H9 (cell line): ENCODE measurements at regions not wholly inside any gene's neighbourhood (a gene's known extent, or its start where the extent isn't known, plus 50 kb on each side); places are given as distances from the start of the nearest gene placed in this dataset.

Source experiments
- DNase-seq: peaks from one replicate; pipeline ENCODE4 v3.0.0-alpha.2; 2017
- H2AFZ ChIP-seq: one replicate; pipeline ENCODE4 v1.6.1; 2013; ENCODE audit warnings: mild to moderate bottlenecking, low read length, control low read depth, moderate library complexity
- H2AK5ac ChIP-seq: 2 replicates; pipeline ENCODE4 v1.6.1; 2013; ENCODE audit warnings: low read length, control low read depth, mixed read lengths; ENCODE audit not compliant: insufficient read length
- H2BK120ac ChIP-seq: one replicate; pipeline ENCODE4 v1.6.1; 2013; ENCODE audit warnings: low read depth, mild to moderate bottlenecking, low read length, control low read depth, inconsistent platforms; ENCODE audit not compliant: poor library complexity, severe bottlenecking
- H2BK12ac ChIP-seq: 2 replicates; pipeline ENCODE4 v1.6.1; 2013; ENCODE audit warnings: low read length, control low read depth, mixed read lengths, low read depth; ENCODE audit not compliant: insufficient read length
- H2BK15ac ChIP-seq: 2 replicates; pipeline ENCODE4 v1.6.1; 2013; ENCODE audit warnings: low read depth, low read length, control low read depth
- H2BK20ac ChIP-seq: one replicate; pipeline ENCODE4 v1.6.1; 2013; ENCODE audit warnings: low read depth, mild to moderate bottlenecking, low read length, control low read depth, inconsistent platforms; ENCODE audit not compliant: poor library complexity, severe bottlenecking
- H2BK5ac ChIP-seq: 2 replicates; pipeline ENCODE4 v1.6.1; 2013; ENCODE audit warnings: low read length, control low read depth, mixed read lengths; ENCODE audit not compliant: insufficient read length
- H3K14ac ChIP-seq: 2 replicates; pipeline ENCODE4 v1.6.1; 2013; ENCODE audit warnings: low read length, control low read depth; ENCODE audit not compliant: insufficient read depth
- H3K18ac ChIP-seq: 2 replicates; pipeline ENCODE4 v1.6.1; 2013; ENCODE audit warnings: low read depth, mild to moderate bottlenecking, mixed read lengths, low read length, control low read depth; ENCODE audit not compliant: insufficient read length
- H3K23ac ChIP-seq: 2 replicates; pipeline ENCODE4 v1.6.1; 2013; ENCODE audit warnings: low read length, control low read depth, mixed read lengths, low read depth; ENCODE audit not compliant: insufficient read length
- H3K23me2 ChIP-seq: 2 replicates; pipeline ENCODE4 v1.6.1; 2013; ENCODE audit warnings: low read depth, mild to moderate bottlenecking, mixed read lengths, low read length, control low read depth; ENCODE audit not compliant: insufficient read length, poor library complexity, severe bottlenecking
- H3K27ac ChIP-seq: 2 replicates; pipeline ENCODE4 v1.5.1; 2013; ENCODE audit warnings: low read length, control low read depth, mixed read lengths, low read depth; ENCODE audit not compliant: insufficient read length
- H3K27me3 ChIP-seq: 2 replicates; pipeline ENCODE4 v1.6.1; 2013; ENCODE audit warnings: low read length, control low read depth, inconsistent platforms; ENCODE audit not compliant: insufficient read depth
- H3K4ac ChIP-seq: 2 replicates; pipeline ENCODE4 v1.6.1; 2013; ENCODE audit warnings: low read depth, mild to moderate bottlenecking, control low read depth, inconsistent platforms, low read length, moderate library complexity
- H3K4me1 ChIP-seq: 2 replicates; pipeline ENCODE4 v1.6.1; 2013; ENCODE audit warnings: low read length, control low read depth, inconsistent platforms; ENCODE audit not compliant: insufficient read depth
- H3K4me2 ChIP-seq: 2 replicates; pipeline ENCODE4 v1.6.1; 2013; ENCODE audit warnings: low read length, control low read depth, mixed read lengths; ENCODE audit not compliant: insufficient read length, insufficient read depth
- H3K56ac ChIP-seq: 2 replicates; pipeline ENCODE4 v1.6.1; 2013; ENCODE audit warnings: low read depth, mild to moderate bottlenecking, mixed read lengths, low read length, control low read depth; ENCODE audit not compliant: insufficient read length
- H3K79me1 ChIP-seq: 2 replicates; pipeline ENCODE4 v1.6.1; 2013; ENCODE audit warnings: low read depth, mild to moderate bottlenecking, moderate library complexity, low read length, control low read depth, inconsistent platforms; ENCODE audit not compliant: insufficient read depth, poor library complexity, severe bottlenecking
- H3K79me2 ChIP-seq: 2 replicates; pipeline ENCODE4 v1.6.1; 2013; ENCODE audit warnings: low read length, control low read depth, inconsistent platforms; ENCODE audit not compliant: insufficient read depth
- H3K9ac ChIP-seq: 2 replicates; pipeline ENCODE4 v1.6.1; 2013; ENCODE audit warnings: low read length, control low read depth, mixed read lengths; ENCODE audit not compliant: insufficient read length; ENCODE audit errors: extremely low read depth
- H3K9me3 ChIP-seq: one replicate; pipeline ENCODE4 v1.6.1; 2013; ENCODE audit warnings: low read depth, low read length, inconsistent platforms; ENCODE audit not compliant: control insufficient read depth
- H3T11ph ChIP-seq: one replicate; pipeline ENCODE4 v1.6.1; 2013; ENCODE audit warnings: mild to moderate bottlenecking, low read length, control low read depth, inconsistent platforms
- H4K20me1 ChIP-seq: one replicate; pipeline ENCODE4 v1.6.1; 2013; ENCODE audit not compliant: control insufficient read depth, insufficient read length, insufficient read depth
- H4K5ac ChIP-seq: 2 replicates; pipeline ENCODE4 v1.6.1; 2013; ENCODE audit warnings: low read depth, mild to moderate bottlenecking, mixed read lengths, low read length, control low read depth; ENCODE audit not compliant: insufficient read length
- H4K8ac ChIP-seq: replicated peaks from 2 replicates; pipeline ENCODE4 v1.6.1; 2013; ENCODE audit warnings: low read length, control low read depth, mixed read lengths, low read depth; ENCODE audit not compliant: insufficient read length
- H4K91ac ChIP-seq: 2 replicates; pipeline ENCODE4 v1.6.1; 2013; ENCODE audit warnings: low read depth, mild to moderate bottlenecking, moderate library complexity, mixed read lengths, low read length, control low read depth; ENCODE audit not compliant: insufficient read length
- H3K27ac Mint-ChIP-seq, 3 experiments: 2 replicates in 2 of 3; 3 replicates in 1 of 3; pipeline ENCODE4 v1.8.0; 2020 to 2021; ENCODE audit warnings: mixed read lengths in 3 of 3, mild to moderate bottlenecking in 1 of 3, moderate library complexity in 1 of 3
- H3K27me3 Mint-ChIP-seq: 2 replicates; pipeline ENCODE4 v1.8.0; 2021; ENCODE audit warnings: low read depth, mild to moderate bottlenecking, moderate library complexity, mixed read lengths
- H3K36me3 Mint-ChIP-seq, 3 experiments: 2 replicates in 2 of 3; 3 replicates in 1 of 3; pipeline ENCODE4 v1.8.0; 2020 to 2021; ENCODE audit warnings: low read depth in 3 of 3, mixed read lengths in 3 of 3; ENCODE audit not compliant: insufficient read depth in 1 of 3
- H3K4me1 Mint-ChIP-seq, 2 experiments: 2 replicates each; pipeline ENCODE4 v1.8.0; 2020; ENCODE audit warnings: mixed read lengths in 2 of 2
- H3K4me3 Mint-ChIP-seq, 2 experiments: 2 replicates in 1 of 2; 3 replicates in 1 of 2; pipeline ENCODE4 v1.8.0; 2020 to 2021; ENCODE audit warnings: mild to moderate bottlenecking in 2 of 2, mixed read lengths in 2 of 2, moderate library complexity in 1 of 2
- H3K9me3 Mint-ChIP-seq, 2 experiments: 2 replicates in 1 of 2; 3 replicates in 1 of 2; pipeline ENCODE4 v1.8.0; 2020; ENCODE audit warnings: mild to moderate bottlenecking in 2 of 2, mixed read lengths in 2 of 2, moderate library complexity in 1 of 2
- CTCF ChIP-seq: fragments of 200-600 bp; sonication (generic); conservative IDR thresholded peaks from 3 replicates; pipeline ENCODE4 v1.8.0; 2021; ENCODE audit warnings: antibody characterized with exemption, mild to moderate bottlenecking
- WGBS: extraction: QIAGEN DNeasy Blood & Tissue Kit; methylation state at CpG from one replicate; pipeline ENCODE4 v1.1.7; 2013; ENCODE audit warnings: missing lambda C conversion rate, low lambda C conversion rate, mixed read lengths; ENCODE audit not compliant: insufficient read length; ENCODE audit errors: extremely low coverage; 5-methylcytosine and 5-hydroxymethylcytosine counted together

GRCh38 chr20:48552550-48552949, 275.2 kb downstream of the PREX1 start:
- H3K23me2 ChIP-seq: no peaks in the 10 kb centered on the region
- H3K4me2 ChIP-seq: no peak overlapping the region
- H2BK5ac ChIP-seq: no peak overlapping the region
- no peak overlapping the region for H2AFZ ChIP-seq
- no peaks in the 10 kb centered on the region for H3K79me1 ChIP-seq
- no peak overlapping the region for H2BK20ac ChIP-seq
- no peak overlapping the region for H4K5ac ChIP-seq
- H3K56ac ChIP-seq: no peak overlapping the region
- no peak overlapping the region for H3K4ac ChIP-seq
- Mint-ChIP-seq H3K27ac (no peak overlapping the region), H3K4me1 (peaks cover 7 to 8% of the 10 kb centered on the region in 2 experiments), H3K27me3 (no peaks in the 10 kb centered on the region), H3K9me3 (no peaks in the 10 kb centered on the region; a peak in 1 of 5 replicates), H3K36me3 (no peaks in the 10 kb centered on the region), H3K4me3 (no peak overlapping the region)
- no peak overlapping the region for H3K27ac ChIP-seq
- no peaks in the 10 kb centered on the region for H3K27me3 ChIP-seq
- no peak overlapping the region for H2BK12ac ChIP-seq
- H2BK15ac ChIP-seq: no peak overlapping the region
- H4K91ac ChIP-seq: no peak overlapping the region
- no peak overlapping the region for H3T11ph ChIP-seq
- no peak overlapping the region for H4K8ac ChIP-seq
- no peaks in the 10 kb centered on the region for H3K4me1 ChIP-seq
- no peaks in the 10 kb centered on the region for H3K9me3 ChIP-seq
- H2AK5ac ChIP-seq: no peak overlapping the region
- no peaks in the 10 kb centered on the region for H3K79me2 ChIP-seq
- H4K20me1 ChIP-seq: no peaks in the 10 kb centered on the region
- H3K9ac ChIP-seq: no peak overlapping the region
- H3K23ac ChIP-seq: no peak overlapping the region
- TF ChIP-seq CTCF: no peak
- H3K14ac ChIP-seq: no peak overlapping the region
- WGBS: no CpG with 5 or more reads among the region's 8 CpGs
- DNase-seq: no peak
- no peak overlapping the region for H3K18ac ChIP-seq
- H2BK120ac ChIP-seq: no peak overlapping the region
